H9 (cell line): ENCODE measurements at regions not wholly inside any gene's neighbourhood (a gene's known extent, or its start where the extent isn't known, plus 50 kb on each side); places are given as distances from the start of the nearest gene placed in this dataset.

ENCODE experiments used
- DNase-seq: peaks from one replicate; pipeline ENCODE4 v3.0.0-alpha.2; 2017
- H2AFZ ChIP-seq: one replicate; pipeline ENCODE4 v1.6.1; 2013; ENCODE audit warnings: mild to moderate bottlenecking, low read length, control low read depth, moderate library complexity
- H2AK5ac ChIP-seq: 2 replicates; pipeline ENCODE4 v1.6.1; 2013; ENCODE audit warnings: low read length, control low read depth, mixed read lengths; ENCODE audit not compliant: insufficient read length
- H2BK120ac ChIP-seq: one replicate; pipeline ENCODE4 v1.6.1; 2013; ENCODE audit warnings: low read depth, mild to moderate bottlenecking, low read length, control low read depth, inconsistent platforms; ENCODE audit not compliant: poor library complexity, severe bottlenecking
- H2BK12ac ChIP-seq: 2 replicates; pipeline ENCODE4 v1.6.1; 2013; ENCODE audit warnings: low read length, control low read depth, mixed read lengths, low read depth; ENCODE audit not compliant: insufficient read length
- H2BK15ac ChIP-seq: 2 replicates; pipeline ENCODE4 v1.6.1; 2013; ENCODE audit warnings: low read depth, low read length, control low read depth
- H2BK20ac ChIP-seq: one replicate; pipeline ENCODE4 v1.6.1; 2013; ENCODE audit warnings: low read depth, mild to moderate bottlenecking, low read length, control low read depth, inconsistent platforms; ENCODE audit not compliant: poor library complexity, severe bottlenecking
- H2BK5ac ChIP-seq: 2 replicates; pipeline ENCODE4 v1.6.1; 2013; ENCODE audit warnings: low read length, control low read depth, mixed read lengths; ENCODE audit not compliant: insufficient read length
- H3K14ac ChIP-seq: 2 replicates; pipeline ENCODE4 v1.6.1; 2013; ENCODE audit warnings: low read length, control low read depth; ENCODE audit not compliant: insufficient read depth
- H3K18ac ChIP-seq: 2 replicates; pipeline ENCODE4 v1.6.1; 2013; ENCODE audit warnings: low read depth, mild to moderate bottlenecking, mixed read lengths, low read length, control low read depth; ENCODE audit not compliant: insufficient read length
- H3K23ac ChIP-seq: 2 replicates; pipeline ENCODE4 v1.6.1; 2013; ENCODE audit warnings: low read length, control low read depth, mixed read lengths, low read depth; ENCODE audit not compliant: insufficient read length
- H3K23me2 ChIP-seq: 2 replicates; pipeline ENCODE4 v1.6.1; 2013; ENCODE audit warnings: low read depth, mild to moderate bottlenecking, mixed read lengths, low read length, control low read depth; ENCODE audit not compliant: insufficient read length, poor library complexity, severe bottlenecking
- H3K27ac ChIP-seq: 2 replicates; pipeline ENCODE4 v1.5.1; 2013; ENCODE audit warnings: low read length, control low read depth, mixed read lengths, low read depth; ENCODE audit not compliant: insufficient read length
- H3K27me3 ChIP-seq: 2 replicates; pipeline ENCODE4 v1.6.1; 2013; ENCODE audit warnings: low read length, control low read depth, inconsistent platforms; ENCODE audit not compliant: insufficient read depth
- H3K4ac ChIP-seq: 2 replicates; pipeline ENCODE4 v1.6.1; 2013; ENCODE audit warnings: low read depth, mild to moderate bottlenecking, control low read depth, inconsistent platforms, low read length, moderate library complexity
- H3K4me1 ChIP-seq: 2 replicates; pipeline ENCODE4 v1.6.1; 2013; ENCODE audit warnings: low read length, control low read depth, inconsistent platforms; ENCODE audit not compliant: insufficient read depth
- H3K4me2 ChIP-seq: 2 replicates; pipeline ENCODE4 v1.6.1; 2013; ENCODE audit warnings: low read length, control low read depth, mixed read lengths; ENCODE audit not compliant: insufficient read length, insufficient read depth
- H3K56ac ChIP-seq: 2 replicates; pipeline ENCODE4 v1.6.1; 2013; ENCODE audit warnings: low read depth, mild to moderate bottlenecking, mixed read lengths, low read length, control low read depth; ENCODE audit not compliant: insufficient read length
- H3K79me1 ChIP-seq: 2 replicates; pipeline ENCODE4 v1.6.1; 2013; ENCODE audit warnings: low read depth, mild to moderate bottlenecking, moderate library complexity, low read length, control low read depth, inconsistent platforms; ENCODE audit not compliant: insufficient read depth, poor library complexity, severe bottlenecking
- H3K79me2 ChIP-seq: 2 replicates; pipeline ENCODE4 v1.6.1; 2013; ENCODE audit warnings: low read length, control low read depth, inconsistent platforms; ENCODE audit not compliant: insufficient read depth
- H3K9ac ChIP-seq: 2 replicates; pipeline ENCODE4 v1.6.1; 2013; ENCODE audit warnings: low read length, control low read depth, mixed read lengths; ENCODE audit not compliant: insufficient read length; ENCODE audit errors: extremely low read depth
- H3K9me3 ChIP-seq: one replicate; pipeline ENCODE4 v1.6.1; 2013; ENCODE audit warnings: low read depth, low read length, inconsistent platforms; ENCODE audit not compliant: control insufficient read depth
- H3T11ph ChIP-seq: one replicate; pipeline ENCODE4 v1.6.1; 2013; ENCODE audit warnings: mild to moderate bottlenecking, low read length, control low read depth, inconsistent platforms
- H4K20me1 ChIP-seq: one replicate; pipeline ENCODE4 v1.6.1; 2013; ENCODE audit not compliant: control insufficient read depth, insufficient read length, insufficient read depth
- H4K5ac ChIP-seq: 2 replicates; pipeline ENCODE4 v1.6.1; 2013; ENCODE audit warnings: low read depth, mild to moderate bottlenecking, mixed read lengths, low read length, control low read depth; ENCODE audit not compliant: insufficient read length
- H4K8ac ChIP-seq: replicated peaks from 2 replicates; pipeline ENCODE4 v1.6.1; 2013; ENCODE audit warnings: low read length, control low read depth, mixed read lengths, low read depth; ENCODE audit not compliant: insufficient read length
- H4K91ac ChIP-seq: 2 replicates; pipeline ENCODE4 v1.6.1; 2013; ENCODE audit warnings: low read depth, mild to moderate bottlenecking, moderate library complexity, mixed read lengths, low read length, control low read depth; ENCODE audit not compliant: insufficient read length
- H3K27ac Mint-ChIP-seq, 3 experiments: 2 replicates in 2 of 3; 3 replicates in 1 of 3; pipeline ENCODE4 v1.8.0; 2020 to 2021; ENCODE audit warnings: mixed read lengths in 3 of 3, mild to moderate bottlenecking in 1 of 3, moderate library complexity in 1 of 3
- H3K27me3 Mint-ChIP-seq: 2 replicates; pipeline ENCODE4 v1.8.0; 2021; ENCODE audit warnings: low read depth, mild to moderate bottlenecking, moderate library complexity, mixed read lengths
- H3K36me3 Mint-ChIP-seq, 3 experiments: 2 replicates in 2 of 3; 3 replicates in 1 of 3; pipeline ENCODE4 v1.8.0; 2020 to 2021; ENCODE audit warnings: low read depth in 3 of 3, mixed read lengths in 3 of 3; ENCODE audit not compliant: insufficient read depth in 1 of 3
- H3K4me1 Mint-ChIP-seq, 2 experiments: 2 replicates each; pipeline ENCODE4 v1.8.0; 2020; ENCODE audit warnings: mixed read lengths in 2 of 2
- H3K4me3 Mint-ChIP-seq, 2 experiments: 2 replicates in 1 of 2; 3 replicates in 1 of 2; pipeline ENCODE4 v1.8.0; 2020 to 2021; ENCODE audit warnings: mild to moderate bottlenecking in 2 of 2, mixed read lengths in 2 of 2, moderate library complexity in 1 of 2
- H3K9me3 Mint-ChIP-seq, 2 experiments: 2 replicates in 1 of 2; 3 replicates in 1 of 2; pipeline ENCODE4 v1.8.0; 2020; ENCODE audit warnings: mild to moderate bottlenecking in 2 of 2, mixed read lengths in 2 of 2, moderate library complexity in 1 of 2
- CTCF ChIP-seq: fragments of 200-600 bp; sonication (generic); conservative IDR thresholded peaks from 3 replicates; pipeline ENCODE4 v1.8.0; 2021; ENCODE audit warnings: antibody characterized with exemption, mild to moderate bottlenecking
- WGBS: extraction: QIAGEN DNeasy Blood & Tissue Kit; methylation state at CpG from one replicate; pipeline ENCODE4 v1.1.7; 2013; ENCODE audit warnings: missing lambda C conversion rate, low lambda C conversion rate, mixed read lengths; ENCODE audit not compliant: insufficient read length; ENCODE audit errors: extremely low coverage; 5-methylcytosine and 5-hydroxymethylcytosine counted together

GRCh38 chr19:46943150-46943946 is 76.3 kb upstream of the NPAS1 start:
- peaks cover 11 to 16% of the 10 kb centered on the region in 2 experiments for H3K4me1 Mint-ChIP-seq
- no peak overlapping the region for H3K4me3 Mint-ChIP-seq

More at GRCh38 chr19:46943150-46943946, 76.3 kb upstream of the NPAS1 start:
- Mint-ChIP-seq H3K27ac (peak overlapping the region; percentile 13 to 71 (median 15); a peak in 2 of 7 replicates), H3K9me3 (peaks cover 0 to 7% of the 10 kb centered on the region in 2 experiments; a peak in 1 of 5 replicates), H3K27me3 (no peaks in the 10 kb centered on the region), H3K36me3 (peaks cover 16 to 36% (median 36%) of the 10 kb centered on the region in 3 experiments; a peak in 6 of 7 replicates)
- TF ChIP-seq CTCF, result no peak
- Histone ChIP-seq H3K18ac (no peak overlapping the region), H3K14ac (no peak overlapping the region), H3K9ac (no peak overlapping the region), H2BK120ac (no peak overlapping the region), H4K20me1 (no peaks in the 10 kb centered on the region), H2BK20ac (no peak overlapping the region), H2AFZ (no peak overlapping the region), H4K8ac (no peak overlapping the region), H3K23ac (no peak overlapping the region), H2BK12ac (no peak overlapping the region), H4K5ac (no peak overlapping the region), H3K27ac (no peak overlapping the region), H3T11ph (no peak overlapping the region), H2BK15ac (no peak overlapping the region), H3K79me1 (no peaks in the 10 kb centered on the region), H3K56ac (no peak overlapping the region), H3K27me3 (no peaks in the 10 kb centered on the region), H3K9me3 (no peaks in the 10 kb centered on the region), H3K4ac (no peak overlapping the region), H2BK5ac (no peak overlapping the region), H3K23me2 (no peaks in the 10 kb centered on the region), H3K79me2 (no peaks in the 10 kb centered on the region), H3K4me1 (no peaks in the 10 kb centered on the region; the same call in 1 of the 2 replicates), H3K4me2 (no peak overlapping the region), H2AK5ac (no peak overlapping the region), H4K91ac (no peak overlapping the region)
- WGBS, result no CpG with 5 or more reads among the region's 10 CpGs
- DNase-seq, result no peak
